Adrenal gland (tissue), 9 donors: ENCODE measurements at regions not wholly inside any gene's neighbourhood (a gene's known extent, or its start where the extent isn't known, plus 50 kb on each side); places are given as distances from the start of the nearest gene placed in this dataset.

Experiments used
- DNase-seq, 7 donors: peaks; one replicate each; pipeline ENCODE4 v3.0.0-alpha.2; 2019 to 2020
- H3K27ac ChIP-seq, 5 donors: fragments of 200-600 bp; sonication (generic) in 4 of 5; 1 replicate in 3 of 5; 2 replicates in 2 of 5; pipeline versions ENCODE4 v1.5.1 to v1.8.0; 2016 to 2020; ENCODE audit warnings: mild to moderate bottlenecking in 1 of 5
- H3K27me3 ChIP-seq: fragments of 200-600 bp; 2 replicates; pipeline ENCODE4 v1.8.0; 2021
- H3K36me3 ChIP-seq, 2 donors: fragments of 200-600 bp; replicated peaks in 1 of 2; 1 replicate in 1 of 2; 2 replicates in 1 of 2; pipeline versions ENCODE4 v1.5.1 to v1.8.0; 2018 to 2022
- H3K4me1 ChIP-seq, 2 donors: fragments of 200-600 bp; replicated peaks in 1 of 2; 1 replicate in 1 of 2; 2 replicates in 1 of 2; pipeline versions ENCODE4 v1.5.1 to v1.8.0; 2018 to 2021
- H3K4me3 ChIP-seq, 4 donors: fragments of 200-600 bp; sonication (generic) in 3 of 4; one replicate each; pipeline ENCODE4 v1.5.1; 2016 to 2018
- H3K9me3 ChIP-seq, 3 donors: fragments of 200-600 bp; sonication (generic) in 1 of 3; replicated peaks in 1 of 3; 1 replicate in 2 of 3; 2 replicates in 1 of 3; pipeline versions ENCODE4 v1.5.1 to v1.8.0; 2016 to 2021
- POLR2A ChIP-seq, 2 donors: fragments of 450-650 bp; IDR thresholded peaks; one replicate each; pipeline ENCODE4 v1.6.1; 2017; ENCODE audit warnings: antibody characterized with exemption in 2 of 2, mild to moderate bottlenecking in 2 of 2, moderate library complexity in 1 of 2
- WGBS, 4 donors: extraction: QIAGEN DNeasy Blood & Tissue Kit in 2 of 4; methylation state at CpG; one replicate each; pipeline versions ENCODE4 v1.1.5 to v1.1.7; 2013 to 2017; 5-methylcytosine and 5-hydroxymethylcytosine counted together
- intact Hi-C, 2 donors: fragments of 100-400 bp; cut with DNase I; formaldehyde crosslinking; loops; one replicate each; pipeline versions ENCODE4 v1.14.1 to v1.15.0; 2022 to 2023
- TF ChIP-seq, protein P1 (sequence below), 6 experiments: fragments of 450-650 bp in 4 of 6; fragments of 200-600 bp in 2 of 6; sonication (generic) in 1 of 6; IDR thresholded peaks; 1 replicate in 5 of 6; 2 replicates in 1 of 6; pipeline versions ENCODE4 v1.5.1 to v1.8.0; 2016 to 2021; ENCODE audit warnings: antibody characterized with exemption in 6 of 6, mild to moderate bottlenecking in 2 of 6, moderate library complexity in 1 of 6
- donor health status: healthy with polysubstance abuse.
- donor health status: Bipolar disorder and iron deficiency.
- donor health status: DM: yes; HTN: yes; CAD: no.
- donor health status: DM: no; HTN: no; CAD: no.
- donor health status: DM: no; HTN: no; CAD: no.

DNA sequence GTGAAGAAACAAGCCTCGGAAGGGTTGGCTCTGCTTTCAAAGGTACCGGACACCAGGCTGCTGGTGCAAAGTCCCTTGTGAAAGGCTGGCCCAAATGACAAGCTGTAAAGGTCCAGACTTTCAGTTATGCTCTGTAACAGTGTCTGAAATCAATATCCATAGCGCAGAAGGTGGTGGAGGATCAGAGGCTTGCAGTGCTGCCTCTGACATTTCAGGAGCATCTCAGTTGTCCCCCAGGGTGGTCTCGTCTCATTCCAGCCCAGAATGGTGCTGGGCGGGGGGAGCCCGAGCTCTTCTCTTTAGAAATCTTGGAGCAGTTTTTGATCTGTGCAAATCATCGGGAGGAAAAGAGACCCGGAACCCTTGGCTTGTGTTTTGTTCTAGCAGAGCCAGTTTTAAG, 402.3 kb upstream of the RGMA start:
- 73 to 84% (median 79%) methylated on average over 8 of the region's 8 CpGs for whole genome bisulfite sequencing, 4 donors
- Histone ChIP-seq H3K36me3 (no peaks in the 10 kb centered on the region), H3K4me3 (no peak overlapping the region), H3K9me3 (no peaks in the 10 kb centered on the region), H3K4me1 (no peaks in the 10 kb centered on the region), H3K27ac (no peak overlapping the region), H3K27me3 (no peaks in the 10 kb centered on the region)
- no peak for TF ChIP-seq POLR2A (IDR thresholded peaks at IDR 0.05)
- TF ChIP-seq, protein P1, sequence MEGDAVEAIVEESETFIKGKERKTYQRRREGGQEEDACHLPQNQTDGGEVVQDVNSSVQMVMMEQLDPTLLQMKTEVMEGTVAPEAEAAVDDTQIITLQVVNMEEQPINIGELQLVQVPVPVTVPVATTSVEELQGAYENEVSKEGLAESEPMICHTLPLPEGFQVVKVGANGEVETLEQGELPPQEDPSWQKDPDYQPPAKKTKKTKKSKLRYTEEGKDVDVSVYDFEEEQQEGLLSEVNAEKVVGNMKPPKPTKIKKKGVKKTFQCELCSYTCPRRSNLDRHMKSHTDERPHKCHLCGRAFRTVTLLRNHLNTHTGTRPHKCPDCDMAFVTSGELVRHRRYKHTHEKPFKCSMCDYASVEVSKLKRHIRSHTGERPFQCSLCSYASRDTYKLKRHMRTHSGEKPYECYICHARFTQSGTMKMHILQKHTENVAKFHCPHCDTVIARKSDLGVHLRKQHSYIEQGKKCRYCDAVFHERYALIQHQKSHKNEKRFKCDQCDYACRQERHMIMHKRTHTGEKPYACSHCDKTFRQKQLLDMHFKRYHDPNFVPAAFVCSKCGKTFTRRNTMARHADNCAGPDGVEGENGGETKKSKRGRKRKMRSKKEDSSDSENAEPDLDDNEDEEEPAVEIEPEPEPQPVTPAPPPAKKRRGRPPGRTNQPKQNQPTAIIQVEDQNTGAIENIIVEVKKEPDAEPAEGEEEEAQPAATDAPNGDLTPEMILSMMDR (IDR thresholded peaks at IDR 0.05): no peak
- DNase-seq: no peak
- intact Hi-C loops: no loop called here

GRCh38 chr15:93488296-93488713, 399.3 kb upstream of the RGMA start:
- Histone ChIP-seq H3K9me3 (no peaks in the 10 kb centered on the region), H3K4me1 (no peaks in the 10 kb centered on the region), H3K27me3 (no peaks in the 10 kb centered on the region), H3K27ac (no peak overlapping the region), H3K4me3 (no peak overlapping the region), H3K36me3 (no peaks in the 10 kb centered on the region)
- no peak for TF ChIP-seq POLR2A (IDR thresholded peaks at IDR 0.05)
- TF ChIP-seq, protein P1 (IDR thresholded peaks at IDR 0.05): no peak
- intact Hi-C loops: no loop called here
- 61 to 78% (median 65%) methylated on average over 5 of the region's 5 CpGs for WGBS, 4 donors
- DNase-seq: no peak

DNA sequence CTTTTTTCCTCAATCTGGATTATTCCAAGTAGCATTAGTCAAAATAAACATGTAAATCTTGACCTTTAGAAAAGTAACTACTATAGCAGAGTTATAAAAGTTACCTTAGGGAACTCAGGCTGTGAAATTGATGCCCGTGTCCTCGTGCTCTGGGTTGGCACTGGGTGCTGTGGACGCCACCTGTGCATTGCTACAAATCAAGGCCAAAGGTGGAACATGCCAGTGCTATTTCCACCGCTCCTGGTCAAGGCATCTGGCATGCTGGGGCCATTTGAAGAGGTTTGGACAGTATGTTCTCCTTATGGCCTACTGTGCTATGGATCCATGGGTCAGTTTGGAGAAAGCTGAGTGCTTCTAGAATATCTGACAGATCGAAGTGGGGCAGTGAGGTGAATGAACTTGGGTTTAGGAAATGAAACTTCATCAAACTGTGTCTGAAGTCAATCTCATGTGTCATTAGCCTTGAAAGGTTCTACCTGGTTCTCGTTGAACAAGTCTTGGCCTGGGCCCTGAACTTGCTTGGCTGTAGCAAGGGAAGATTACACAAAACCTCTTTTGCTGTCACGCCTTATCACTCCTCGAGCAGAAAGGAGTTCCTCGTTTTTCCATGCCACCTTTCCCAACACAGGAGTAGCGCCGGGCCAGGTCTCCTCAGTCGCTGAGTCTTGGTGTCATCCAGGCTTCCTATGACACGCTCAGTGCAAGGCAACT, 397.6 kb upstream of the RGMA start:
- H3K4me1 ChIP-seq: no peaks in the 10 kb centered on the region
- no peaks in the 10 kb centered on the region for H3K27me3 ChIP-seq

DNA sequence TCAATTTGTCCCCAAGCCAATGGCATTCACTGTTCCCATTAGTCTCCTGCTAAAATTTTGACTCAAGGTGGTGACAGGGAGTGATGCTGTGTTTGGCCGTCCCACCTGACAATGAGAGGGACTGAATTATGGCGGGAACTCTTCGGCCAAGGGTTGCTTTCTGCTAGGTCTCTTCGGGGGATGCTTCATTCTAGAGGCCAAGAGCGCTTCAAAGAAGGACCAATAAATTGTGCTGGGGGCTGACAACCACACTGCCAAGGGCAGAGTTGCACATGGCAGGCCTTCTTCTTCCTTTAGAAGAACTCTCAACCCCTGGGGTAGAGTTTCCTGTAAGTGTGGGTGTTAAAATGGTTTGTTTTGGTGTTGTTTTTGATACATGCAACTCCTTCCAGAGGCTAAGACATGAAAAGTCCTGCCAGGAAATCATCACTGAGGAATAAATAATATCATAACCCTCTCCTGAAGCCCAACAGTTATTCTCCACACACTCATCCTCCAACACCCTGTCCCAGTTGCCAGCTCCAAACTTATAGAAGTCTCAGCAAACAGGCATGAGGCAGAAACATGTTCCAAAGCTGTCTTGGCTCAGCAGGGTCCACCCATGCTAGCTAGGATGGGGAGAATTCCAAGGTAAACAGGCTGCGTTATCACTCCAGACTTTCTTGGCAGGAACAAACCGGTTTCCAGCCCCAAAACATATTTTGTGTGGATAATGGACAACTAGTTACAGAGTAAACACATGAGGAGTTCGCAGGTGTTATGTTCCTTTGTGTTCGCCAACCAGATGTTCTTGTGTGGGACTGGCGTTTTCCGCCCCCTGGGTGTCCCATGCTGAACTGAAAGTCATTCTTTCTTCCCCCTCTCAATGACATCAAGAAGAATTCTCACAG, 396.7 kb upstream of the RGMA start:
- peak overlapping the region in 1 of 5 donors; percentile 40 for H3K27ac ChIP-seq
- H3K36me3 ChIP-seq: no peaks in the 10 kb centered on the region
- H3K4me1 ChIP-seq: no peaks in the 10 kb centered on the region
- intact Hi-C loops: no loop called here
- H3K9me3 ChIP-seq: no peaks in the 10 kb centered on the region
- no peak overlapping the region for H3K4me3 ChIP-seq
- TF ChIP-seq, protein P1 (IDR thresholded peaks at IDR 0.05): no peak
- no peak for TF ChIP-seq POLR2A (IDR thresholded peaks at IDR 0.05)
- peak in 3 of 7 donors; percentile 3 to 51 (median 14) for DNase-seq
- H3K27me3 ChIP-seq: no peaks in the 10 kb centered on the region
- WGBS, 4 donors: 55 to 66% (median 63%) methylated on average over 11 of the region's 11 CpGs

More for the DNA sequence above, 397.6 kb upstream of the RGMA start:
- H3K27ac ChIP-seq: peak overlapping the region in 1 of 5 donors; percentile 7
- H3K9me3 ChIP-seq: no peaks in the 10 kb centered on the region
- H3K36me3 ChIP-seq: no peaks in the 10 kb centered on the region
- TF ChIP-seq, protein P1 (IDR thresholded peaks at IDR 0.05): no peak
- no peak for TF ChIP-seq POLR2A (IDR thresholded peaks at IDR 0.05)
- DNase-seq: no peak
- intact Hi-C loops: no loop called here
- no peak overlapping the region for H3K4me3 ChIP-seq
- 78 to 83% (median 80%) methylated on average over 13 of the region's 13 CpGs for WGBS, 4 donors
